Endothelial cell of umbilical vein (primary cell): ENCODE measurements at regions not wholly inside any gene's neighbourhood (a gene's known extent, or its start where the extent isn't known, plus 50 kb on each side); places are given as distances from the start of the nearest gene placed in this dataset.

Experiments used
- BruUV-seq: library from RNA; stranded (reverse); fragments of 400-500 nt; replicated peaks from 2 replicates; lab custom pipeline; 2021; lab: Mats Ljungman, UMichigan
- CTCF ChIA-PET: fragments of 300-600, 350-600 bp; sonication (Branson Sonifier 250); formaldehyde crosslinking; loops from one replicate; lab custom pipeline; 2021; ENCODE audit warnings: antibody characterized with exemption, inconsistent platforms; lab: Charles Lee
- POLR2A ChIA-PET: fragments of 300-600, 350-600 bp; sonication (Branson Sonifier 250); formaldehyde crosslinking; loops from one replicate; lab custom pipeline; 2021; ENCODE audit warnings: antibody characterized with exemption, inconsistent platforms; lab: Charles Lee
- DNase-seq: peaks from one replicate; pipeline ENCODE4 v3.0.0-alpha.2; 2011; ENCODE audit warnings: low read depth, low spot score
- FAIRE-seq: peaks from 2 replicates; lab custom pipeline; 2011; peaks lifted over from hg19 to GRCh38; lab: Jason Lieb, UNC
- H2AFZ ChIP-seq: 2 replicates; pipeline ENCODE4 v1.6.0; 2012; ENCODE audit warnings: low read depth, low read length, control low read depth, inconsistent platforms
- H3K27ac ChIP-seq: 2 replicates; pipeline ENCODE4 v1.5.1; 2011; ENCODE audit warnings: low read depth, mild to moderate bottlenecking, control low read depth, low read length, moderate library complexity; ENCODE audit not compliant: insufficient read depth
- H3K27me3 ChIP-seq, 2 experiments: 2 replicates each; pipeline versions ENCODE4 v1.6.0 to v1.6.1; 2011; ENCODE audit warnings: low read length in 2 of 2, mixed read lengths in 1 of 2; ENCODE audit not compliant: control insufficient read depth in 2 of 2, insufficient read depth in 2 of 2
- H3K36me3 ChIP-seq, 2 experiments: 2 replicates in 1 of 2; 3 replicates in 1 of 2; pipeline ENCODE4 v1.5.1; 2011; ENCODE audit warnings: low read length in 2 of 2, mild to moderate bottlenecking in 1 of 2, moderate library complexity in 1 of 2; ENCODE audit not compliant: control insufficient read depth in 2 of 2, insufficient read depth in 2 of 2; ENCODE audit errors: extremely low read depth in 1 of 2
- H3K4me1 ChIP-seq: 3 replicates; pipeline ENCODE4 v1.5.1; 2011; ENCODE audit warnings: mild to moderate bottlenecking, low read length; ENCODE audit not compliant: control insufficient read depth, insufficient read depth; ENCODE audit errors: extremely low read depth
- H3K4me2 ChIP-seq: 2 replicates; pipeline ENCODE4 v1.6.1; 2011; ENCODE audit warnings: low read length, control low read depth, mixed read lengths; ENCODE audit not compliant: insufficient read depth
- H3K4me3 ChIP-seq, 3 experiments: fragments of 200-600 bp in 1 of 3; sonication (generic), shearing (Covaris generic) in 1 of 3; replicated peaks in 1 of 3; 2 replicates each; pipeline ENCODE4 v1.5.1; 2011 to 2016; ENCODE audit warnings: control low read depth in 3 of 3, low read length in 3 of 3, mild to moderate bottlenecking in 2 of 3, inconsistent platforms in 1 of 3, low read depth in 1 of 3, moderate library complexity in 1 of 3; ENCODE audit not compliant: insufficient read depth in 1 of 3
- H3K79me2 ChIP-seq: 2 replicates; pipeline ENCODE4 v1.6.0; 2012; ENCODE audit warnings: low read length, inconsistent platforms; ENCODE audit not compliant: control insufficient read depth, insufficient read depth
- H3K9ac ChIP-seq: replicated peaks from 2 replicates; pipeline ENCODE3; 2011; ENCODE audit warnings: low read length, control low read depth; ENCODE audit not compliant: insufficient read depth; ENCODE audit errors: extremely low read depth
- H3K9me1 ChIP-seq: replicated peaks from 3 replicates; pipeline ENCODE4 v1.6.0; 2011; ENCODE audit warnings: mild to moderate bottlenecking, low read length; ENCODE audit not compliant: control insufficient read depth, insufficient read depth; ENCODE audit errors: extremely low read depth
- H3K9me3 ChIP-seq: replicated peaks from 2 replicates; pipeline ENCODE4 v1.5.1; 2012; ENCODE audit warnings: low read length, inconsistent platforms; ENCODE audit not compliant: control insufficient read depth, insufficient read depth
- H4K20me1 ChIP-seq: replicated peaks from 2 replicates; pipeline ENCODE3; 2011; ENCODE audit warnings: mild to moderate bottlenecking, low read length; ENCODE audit not compliant: control insufficient read depth, insufficient read depth; ENCODE audit errors: extremely low read depth
- EZH2 ChIP-seq: IDR thresholded peaks from 2 replicates; pipeline ENCODE4 v1.6.1; 2012; ENCODE audit warnings: borderline replicate concordance, low read depth, mild to moderate bottlenecking, moderate library complexity, low read length, inconsistent platforms; ENCODE audit not compliant: severe bottlenecking
- FOS ChIP-seq: IDR thresholded peaks from 2 replicates; pipeline ENCODE4 v1.6.1; 2011; ENCODE audit warnings: mild to moderate bottlenecking, low read length, moderate library complexity, borderline replicate concordance; ENCODE audit not compliant: insufficient read depth
- GATA2 ChIP-seq: IDR thresholded peaks from 2 replicates; pipeline ENCODE4 v1.7.0; 2011; ENCODE audit warnings: low read depth, mild to moderate bottlenecking, moderate library complexity, mixed read lengths, low read length; ENCODE audit not compliant: insufficient read length, insufficient read depth
- JUN ChIP-seq: IDR thresholded peaks from 2 replicates; pipeline ENCODE4 v1.6.1; 2011; ENCODE audit warnings: borderline replicate concordance, low read depth; ENCODE audit not compliant: insufficient read length, insufficient read depth
- MYC ChIP-seq: IDR thresholded peaks from one replicate; pipeline ENCODE4 v1.6.1; 2011; ENCODE audit warnings: mild to moderate bottlenecking, low read depth, low read length
- POLR2A ChIP-seq: IDR thresholded peaks from 2 replicates; pipeline ENCODE4 v1.6.1; 2012; ENCODE audit warnings: low read depth, mild to moderate bottlenecking, control low read depth, low read length
- POLR2AphosphoS5 ChIP-seq: IDR thresholded peaks from 2 replicates; pipeline ENCODE4 v1.6.1; 2012; ENCODE audit warnings: low read depth, mild to moderate bottlenecking, control low read depth, low read length, moderate library complexity; ENCODE audit not compliant: insufficient read depth
- dilution Hi-C: fragments of 300-500 bp; cut with MboI; formaldehyde crosslinking; loops from one replicate; pipeline ENCODE4 v1.15.0; 2019; ENCODE audit warnings: low sequenced_read_pairs; ENCODE audit not compliant: extremely low pct_ligation_motif_present
- intact Hi-C: fragments of 100-400 bp; cut with micrococcal nuclease; formaldehyde crosslinking; loops from one replicate; pipeline ENCODE4 v1.10.0; 2022
- TF ChIP-seq, protein P1 (sequence below): IDR thresholded peaks from 2 replicates; pipeline ENCODE4 v1.6.1; 2011; ENCODE audit not compliant: insufficient read depth, insufficient read length
- TF ChIP-seq, protein P2 (sequence below), 2 donors: IDR thresholded peaks; 1 replicate in 1 of 2; 2 replicates in 1 of 2; pipeline ENCODE4 v1.5.1; 2011; ENCODE audit warnings: low read length in 2 of 2, mild to moderate bottlenecking in 2 of 2, moderate library complexity in 2 of 2, control low read depth in 1 of 2, inconsistent platforms in 1 of 2, low read depth in 1 of 2; ENCODE audit not compliant: insufficient read depth in 1 of 2; ENCODE audit errors: extremely low read depth in 1 of 2

GRCh38 chr6:74093361-74093760 lies 397.4 kb downstream of the CD109 start:
- H3K9ac ChIP-seq = no peak overlapping the region
- no TSS peak for BruUV-seq
- POLR2A ChIA-PET = no interaction called here
- TF ChIP-seq JUN = no peak
- TF ChIP-seq, protein P1, sequence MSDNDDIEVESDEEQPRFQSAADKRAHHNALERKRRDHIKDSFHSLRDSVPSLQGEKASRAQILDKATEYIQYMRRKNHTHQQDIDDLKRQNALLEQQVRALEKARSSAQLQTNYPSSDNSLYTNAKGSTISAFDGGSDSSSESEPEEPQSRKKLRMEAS = no peak
- TF ChIP-seq, protein P2, sequence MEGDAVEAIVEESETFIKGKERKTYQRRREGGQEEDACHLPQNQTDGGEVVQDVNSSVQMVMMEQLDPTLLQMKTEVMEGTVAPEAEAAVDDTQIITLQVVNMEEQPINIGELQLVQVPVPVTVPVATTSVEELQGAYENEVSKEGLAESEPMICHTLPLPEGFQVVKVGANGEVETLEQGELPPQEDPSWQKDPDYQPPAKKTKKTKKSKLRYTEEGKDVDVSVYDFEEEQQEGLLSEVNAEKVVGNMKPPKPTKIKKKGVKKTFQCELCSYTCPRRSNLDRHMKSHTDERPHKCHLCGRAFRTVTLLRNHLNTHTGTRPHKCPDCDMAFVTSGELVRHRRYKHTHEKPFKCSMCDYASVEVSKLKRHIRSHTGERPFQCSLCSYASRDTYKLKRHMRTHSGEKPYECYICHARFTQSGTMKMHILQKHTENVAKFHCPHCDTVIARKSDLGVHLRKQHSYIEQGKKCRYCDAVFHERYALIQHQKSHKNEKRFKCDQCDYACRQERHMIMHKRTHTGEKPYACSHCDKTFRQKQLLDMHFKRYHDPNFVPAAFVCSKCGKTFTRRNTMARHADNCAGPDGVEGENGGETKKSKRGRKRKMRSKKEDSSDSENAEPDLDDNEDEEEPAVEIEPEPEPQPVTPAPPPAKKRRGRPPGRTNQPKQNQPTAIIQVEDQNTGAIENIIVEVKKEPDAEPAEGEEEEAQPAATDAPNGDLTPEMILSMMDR (IDR thresholded peaks at IDR 0.05; ENCODE audit: extremely low read depth in 1 of 2, insufficient read depth in 1 of 2, low read depth in 1 of 2, low read length in 2 of 2) = no peak
- TF ChIP-seq POLR2A = no peak
- no peak overlapping the region for H3K4me2 ChIP-seq
- dilution Hi-C loops = no loop called here
- no peaks in the 10 kb centered on the region for H3K27me3 ChIP-seq
- H3K9me3 ChIP-seq = no peaks in the 10 kb centered on the region
- CTCF ChIA-PET = interaction anchor here (0.8 to 5.1 kb wide), 8 partner anchors 13 to 1117 kb away, joined by 3 to 157 read pairs (median 5); partner anchors contain the start of gene COL12A1
- H2AFZ ChIP-seq = no peak overlapping the region
- H3K9me1 ChIP-seq = no peaks in the 10 kb centered on the region
- no peak overlapping the region for H3K4me3 ChIP-seq
- H3K79me2 ChIP-seq = no peaks in the 10 kb centered on the region
- H3K36me3 ChIP-seq = no peaks in the 10 kb centered on the region
- no peak overlapping the region for H3K27ac ChIP-seq
- no peaks in the 10 kb centered on the region for H4K20me1 ChIP-seq
- H3K4me1 ChIP-seq = no peaks in the 10 kb centered on the region
- intact Hi-C loops = loop anchor here (5.0 kb wide), 1 partner anchor 121 kb away; no protein-coding TSS in a partner anchor
- no peak for DNase-seq
- no peak for FAIRE-seq

- POLR2A ChIA-PET = no interaction called here
- Histone ChIP-seq H4K20me1 (no peaks in the 10 kb centered on the region), H3K9ac (no peak overlapping the region), H3K27ac (no peak overlapping the region), H3K4me1 (no peaks in the 10 kb centered on the region), H3K36me3 (no peaks in the 10 kb centered on the region), H2AFZ (no peak overlapping the region), H3K9me1 (no peaks in the 10 kb centered on the region), H3K9me3 (no peaks in the 10 kb centered on the region), H3K79me2 (no peaks in the 10 kb centered on the region), H3K27me3 (no peaks in the 10 kb centered on the region), H3K4me3 (no peak overlapping the region), H3K4me2 (no peak overlapping the region)
- dilution Hi-C loops = no loop called here
- intact Hi-C loops = loop anchor here (1.0 to 5.0 kb wide), 2 partner anchors 119 to 1118 kb away; no protein-coding TSS in a partner anchor
- no peak for FAIRE-seq
- CTCF ChIA-PET = interaction anchor here (0.6 to 5.1 kb wide), 27 partner anchors 8 to 1121 kb away, joined by 3 to 157 read pairs (median 4); partner anchors contain the start of gene COL12A1
- no peak for DNase-seq
- TF ChIP-seq POLR2AphosphoS5 = no peak
- no peak for TF ChIP-seq EZH2
- TF ChIP-seq, protein P1 = no peak
- TF ChIP-seq, protein P2 (IDR thresholded peaks at IDR 0.05; ENCODE audit: extremely low read depth in 1 of 2, insufficient read depth in 1 of 2, low read depth in 1 of 2, low read length in 2 of 2) = no peak
- TF ChIP-seq GATA2 = no peak
- TF ChIP-seq FOS = no peak
- TF ChIP-seq MYC = no peak
- BruUV-seq = no TSS peak
These were observed 395.8 kb downstream of the CD109 start for GRCh38 chr6:74091794-74092157.
